ENCODE measurements at regions not wholly inside any gene's neighbourhood (a gene's known extent, or its start where the extent isn't known, plus 50 kb on each side); places are given as distances from the start of the nearest gene placed in this dataset.

- Mint-ChIP-seq H3K27ac (peak overlapping the region; percentile 67; the same call in 1 of the 2 replicates), H3K4me1 (peaks cover 23% of the 10 kb centered on the region), H3K27me3 (ENCODE audit: low read depth) (no peaks in the 10 kb centered on the region), H3K36me3 (no peaks in the 10 kb centered on the region), H3K9me3 (peaks cover 4% of the 10 kb centered on the region; the same call in 1 of the 2 replicates), H3K4me3 (no peak overlapping the region)
- DNase-seq (ENCODE audit: low spot score) (no peak), ATAC-seq (no peak; the same call in 1 of the 2 replicates)
- no peak for TF ChIP-seq MXD4 (CRISPR knock-in tag; IDR thresholded peaks at IDR 0.05; ENCODE audit: borderline replicate concordance)
- TF ChIP-seq MAX (CRISPR knock-in tag; IDR thresholded peaks at IDR 0.05), result no peak
- no peak for TF ChIP-seq USF2 (CRISPR knock-in tag; IDR thresholded peaks at IDR 0.05)
- POLR2A ChIA-PET, result no interaction called here
- CTCF ChIA-PET, result no interaction called here
These were observed 465.0 kb upstream of the SOX5 start for GRCh38 chr12:24414480-24414879.

- ATAC-seq (no peak), DNase-seq (ENCODE audit: low spot score) (no peak)
- H3K36me3 Mint-ChIP-seq, result no peaks in the 10 kb centered on the region
- POLR2A ChIA-PET, result no interaction called here
- H3K4me3 Mint-ChIP-seq, result no peak overlapping the region
- CTCF ChIA-PET, result no interaction called here
- no peaks in the 10 kb centered on the region; the same call in none of the 2 replicates for H3K9me3 Mint-ChIP-seq
- H3K4me1 Mint-ChIP-seq, result peaks cover 23% of the 10 kb centered on the region
- TF ChIP-seq MYBL2 (CRISPR knock-in tag; IDR thresholded peaks at IDR 0.05) (no peak), ZNF396 (CRISPR knock-in tag; IDR thresholded peaks at IDR 0.05; ENCODE audit: borderline replicate concordance) (no peak), ZNF138 (CRISPR knock-in tag; conservative IDR thresholded peaks at IDR 0.05) (no peak), HMGA2 (CRISPR knock-in tag; IDR thresholded peaks at IDR 0.05) (no peak), RELA (CRISPR knock-in tag; IDR thresholded peaks at IDR 0.05; ENCODE audit: borderline replicate concordance) (no peak), USF1 (CRISPR knock-in tag; IDR thresholded peaks at IDR 0.05) (no peak), MAX (CRISPR knock-in tag; IDR thresholded peaks at IDR 0.05) (no peak), SMAD4 (CRISPR knock-in tag; IDR thresholded peaks at IDR 0.05) (no peak), ETV6 (CRISPR knock-in tag; IDR thresholded peaks at IDR 0.05) (no peak), ZNF425 (CRISPR knock-in tag; conservative IDR thresholded peaks at IDR 0.05) (no peak), ATF6 (CRISPR knock-in tag; IDR thresholded peaks at IDR 0.05) (no peak), ERG (CRISPR knock-in tag; IDR thresholded peaks at IDR 0.05) (no peak), CREM (CRISPR knock-in tag; IDR thresholded peaks at IDR 0.05) (no peak), MLX (CRISPR knock-in tag; IDR thresholded peaks at IDR 0.05) (no peak), E2F1 (CRISPR knock-in tag; IDR thresholded peaks at IDR 0.05) (no peak), AR (CRISPR knock-in tag; IDR thresholded peaks at IDR 0.05) (no peak), ZBTB21 (CRISPR knock-in tag; IDR thresholded peaks at IDR 0.05; ENCODE audit: borderline replicate concordance) (no peak), FOXP1 (CRISPR knock-in tag; IDR thresholded peaks at IDR 0.05; ENCODE audit: borderline replicate concordance) (no peak), FOXJ3 (CRISPR knock-in tag; IDR thresholded peaks at IDR 0.05; ENCODE audit: borderline replicate concordance) (no peak)
- H3K27me3 Mint-ChIP-seq (ENCODE audit: low read depth), result no peaks in the 10 kb centered on the region
- no peak overlapping the region; the same call in 1 of the 2 replicates for H3K27ac Mint-ChIP-seq
These were observed 462.5 kb upstream of the SOX5 start for GRCh38 chr12:24411948-24412347.

All from WTC11 (cell line).